ENCODE measurements at regions not wholly inside any gene's neighbourhood (a gene's known extent, or its start where the extent isn't known, plus 50 kb on each side); places are given as distances from the start of the nearest gene placed in this dataset.

DNA sequence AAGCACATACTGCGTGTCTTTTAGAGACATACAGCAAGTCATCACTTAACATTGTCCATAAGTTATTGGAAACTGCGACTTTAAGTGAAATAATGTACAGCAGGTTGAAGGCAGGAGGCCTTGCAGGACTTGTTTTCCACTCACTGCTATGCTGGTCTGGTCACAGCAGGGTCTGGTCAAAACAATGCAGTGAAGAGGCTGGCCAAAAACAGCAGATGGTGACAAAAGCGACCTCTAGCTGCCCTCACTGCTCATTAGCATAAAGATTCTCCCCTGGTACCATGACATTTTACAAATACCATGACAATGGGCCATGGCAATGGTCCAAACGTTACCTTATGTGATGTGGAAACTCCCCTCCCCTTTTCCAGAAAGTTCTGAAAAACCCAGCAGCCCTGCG is 1283.6 kb downstream of the FSTL5 start:
- no peak for TF ChIP-seq EZH2 (IDR thresholded peaks at IDR 0.05; ENCODE audit: low read length)
- TF ChIP-seq, protein P1, sequence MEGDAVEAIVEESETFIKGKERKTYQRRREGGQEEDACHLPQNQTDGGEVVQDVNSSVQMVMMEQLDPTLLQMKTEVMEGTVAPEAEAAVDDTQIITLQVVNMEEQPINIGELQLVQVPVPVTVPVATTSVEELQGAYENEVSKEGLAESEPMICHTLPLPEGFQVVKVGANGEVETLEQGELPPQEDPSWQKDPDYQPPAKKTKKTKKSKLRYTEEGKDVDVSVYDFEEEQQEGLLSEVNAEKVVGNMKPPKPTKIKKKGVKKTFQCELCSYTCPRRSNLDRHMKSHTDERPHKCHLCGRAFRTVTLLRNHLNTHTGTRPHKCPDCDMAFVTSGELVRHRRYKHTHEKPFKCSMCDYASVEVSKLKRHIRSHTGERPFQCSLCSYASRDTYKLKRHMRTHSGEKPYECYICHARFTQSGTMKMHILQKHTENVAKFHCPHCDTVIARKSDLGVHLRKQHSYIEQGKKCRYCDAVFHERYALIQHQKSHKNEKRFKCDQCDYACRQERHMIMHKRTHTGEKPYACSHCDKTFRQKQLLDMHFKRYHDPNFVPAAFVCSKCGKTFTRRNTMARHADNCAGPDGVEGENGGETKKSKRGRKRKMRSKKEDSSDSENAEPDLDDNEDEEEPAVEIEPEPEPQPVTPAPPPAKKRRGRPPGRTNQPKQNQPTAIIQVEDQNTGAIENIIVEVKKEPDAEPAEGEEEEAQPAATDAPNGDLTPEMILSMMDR (optimal IDR thresholded peaks at IDR 0.05 in 1 of 3, IDR thresholded peaks at IDR 0.05 in 1 of 3, conservative IDR thresholded peaks at IDR 0.05 in 1 of 3; ENCODE audit: extremely low read depth in 1 of 3, insufficient read depth in 2 of 3, low read length in 3 of 3), result no peak

Data from keratinocyte (primary cell).